Endodermal cell (in vitro differentiated cells): ENCODE measurements at regions not wholly inside any gene's neighbourhood (a gene's known extent, or its start where the extent isn't known, plus 50 kb on each side); places are given as distances from the start of the nearest gene placed in this dataset.

ENCODE experiments used
- DNase-seq: peaks from one replicate; pipeline ENCODE4 v3.0.0-alpha.2; 2017
- H3K27ac ChIP-seq: 2 replicates; pipeline ENCODE4 v1.5.1; 2013; ENCODE audit warnings: mild to moderate bottlenecking, low read depth, low read length, moderate library complexity
- H3K27me3 ChIP-seq: 2 replicates; pipeline ENCODE4 v1.6.1; 2013; ENCODE audit warnings: mild to moderate bottlenecking, low read length, moderate library complexity; ENCODE audit not compliant: insufficient read depth, control insufficient read depth, poor library complexity, severe bottlenecking
- H3K36me3 ChIP-seq: 2 replicates; pipeline ENCODE4 v1.7.0; 2013; ENCODE audit warnings: mild to moderate bottlenecking, low read length, moderate library complexity; ENCODE audit not compliant: control insufficient read depth, insufficient read depth
- H3K4me1 ChIP-seq: one replicate; pipeline ENCODE4 v1.7.0; 2013; ENCODE audit warnings: low read length; ENCODE audit not compliant: control insufficient read depth, insufficient read depth
- H3K4me3 ChIP-seq: 2 replicates; pipeline ENCODE4 v1.5.1; 2013; ENCODE audit warnings: mild to moderate bottlenecking, low read length, moderate library complexity
- H3K9ac ChIP-seq: 2 replicates; pipeline ENCODE4 v1.6.1; 2013; ENCODE audit warnings: mild to moderate bottlenecking, low read length, moderate library complexity; ENCODE audit not compliant: poor library complexity, severe bottlenecking; ENCODE audit errors: extremely low read depth
- H3K9me3 ChIP-seq: 2 replicates; pipeline ENCODE4 v1.6.1; 2013; ENCODE audit warnings: mild to moderate bottlenecking, low read length, moderate library complexity; ENCODE audit not compliant: control insufficient read depth
- H3K27ac Mint-ChIP-seq: 2 replicates; pipeline ENCODE4 v1.8.0; 2020; ENCODE audit warnings: mixed read lengths
- H3K27me3 Mint-ChIP-seq: 2 replicates; pipeline ENCODE4 v1.8.0; 2021; ENCODE audit warnings: mild to moderate bottlenecking, mixed read lengths; ENCODE audit not compliant: insufficient read depth
- H3K36me3 Mint-ChIP-seq: 2 replicates; pipeline ENCODE4 v1.8.0; 2020; ENCODE audit warnings: low read depth, mixed read lengths
- H3K4me1 Mint-ChIP-seq: 2 replicates; pipeline ENCODE4 v1.8.0; 2020; ENCODE audit warnings: mixed read lengths
- H3K4me3 Mint-ChIP-seq: 2 replicates; pipeline ENCODE4 v1.8.0; 2020; ENCODE audit warnings: mild to moderate bottlenecking, moderate library complexity, mixed read lengths
- H3K9me3 Mint-ChIP-seq: 2 replicates; pipeline ENCODE4 v1.8.0; 2020; ENCODE audit warnings: mild to moderate bottlenecking, mixed read lengths
- CTCF ChIP-seq: fragments of 200-600 bp; sonication (generic); conservative IDR thresholded peaks from 2 replicates; pipeline ENCODE4 v1.5.0; 2021; ENCODE audit warnings: antibody characterized with exemption, mild to moderate bottlenecking
- WGBS, 2 experiments: methylation state at CpG; one replicate each; pipeline versions ENCODE4 v1.1.5 to v1.1.7; 2013; ENCODE audit warnings: missing lambda C conversion rate in 2 of 2, mixed read lengths in 1 of 2; ENCODE audit not compliant: insufficient coverage in 1 of 2, insufficient read length in 1 of 2; 5-methylcytosine and 5-hydroxymethylcytosine counted together

- no peak for DNase-seq
- no peaks in the 10 kb centered on the region for H3K27me3 Mint-ChIP-seq
- no peaks in the 10 kb centered on the region for H3K36me3 ChIP-seq
- H3K4me3 Mint-ChIP-seq, result no peak overlapping the region
- no peaks in the 10 kb centered on the region for H3K9me3 ChIP-seq
- H3K27me3 ChIP-seq, result no peaks in the 10 kb centered on the region
- no peaks in the 10 kb centered on the region for H3K4me1 ChIP-seq
- no peak for TF ChIP-seq CTCF
- H3K36me3 Mint-ChIP-seq, result no peaks in the 10 kb centered on the region
- no peak overlapping the region for H3K9ac ChIP-seq
- no peaks in the 10 kb centered on the region for H3K9me3 Mint-ChIP-seq
- no peak overlapping the region for H3K27ac Mint-ChIP-seq
- H3K4me1 Mint-ChIP-seq, result peaks cover 8% of the 10 kb centered on the region
- H3K4me3 ChIP-seq, result no peak overlapping the region
- no peak overlapping the region for H3K27ac ChIP-seq
Measured at GRCh38 chr5:159700016-159700415, 216.3 kb upstream of the ADRA1B start.

- no peaks in the 10 kb centered on the region for H3K27me3 Mint-ChIP-seq
- Histone ChIP-seq H3K4me1 (no peaks in the 10 kb centered on the region), H3K27me3 (no peaks in the 10 kb centered on the region), H3K36me3 (no peaks in the 10 kb centered on the region), H3K9me3 (peaks cover 2% of the 10 kb centered on the region), H3K9ac (no peak overlapping the region), H3K4me3 (no peak overlapping the region), H3K27ac (no peak overlapping the region)
- H3K4me1 Mint-ChIP-seq, result no peaks in the 10 kb centered on the region
- no peak overlapping the region for H3K4me3 Mint-ChIP-seq
- no peak for TF ChIP-seq CTCF
- 87 to 90% methylated on average over 4 of the region's 4 CpGs for WGBS, 2 experiments
- no peak overlapping the region for H3K27ac Mint-ChIP-seq
- peaks cover 4% of the 10 kb centered on the region for H3K9me3 Mint-ChIP-seq
- DNase-seq, result no peak
- H3K36me3 Mint-ChIP-seq, result no peaks in the 10 kb centered on the region
Measured at GRCh38 chr5:159702301-159702700, 214.0 kb upstream of the ADRA1B start.

GRCh38 chr5:159702826-159703225, 213.5 kb upstream of the ADRA1B start:
- no peak overlapping the region for H3K9ac ChIP-seq
- Mint-ChIP-seq H3K36me3 (no peaks in the 10 kb centered on the region), H3K4me3 (no peak overlapping the region), H3K27me3 (no peaks in the 10 kb centered on the region), H3K4me1 (no peaks in the 10 kb centered on the region), H3K27ac (no peak overlapping the region), H3K9me3 (peaks cover 9% of the 10 kb centered on the region)
- TF ChIP-seq CTCF, result no peak
- H3K36me3 ChIP-seq, result no peaks in the 10 kb centered on the region
- peaks cover 7% of the 10 kb centered on the region for H3K9me3 ChIP-seq
- H3K27me3 ChIP-seq, result no peaks in the 10 kb centered on the region
- H3K4me1 ChIP-seq, result no peaks in the 10 kb centered on the region
- no peak overlapping the region for H3K27ac ChIP-seq
- WGBS, 2 experiments, result 100% methylated on average over 1 of the region's 1 CpG; no CpG with 5 or more reads in 1 of the 2 experiments
- DNase-seq, result no peak
- no peak overlapping the region for H3K4me3 ChIP-seq
